ENCODE measurements at regions not wholly inside any gene's neighbourhood (a gene's known extent, or its start where the extent isn't known, plus 50 kb on each side); places are given as distances from the start of the nearest gene placed in this dataset.

DNA sequence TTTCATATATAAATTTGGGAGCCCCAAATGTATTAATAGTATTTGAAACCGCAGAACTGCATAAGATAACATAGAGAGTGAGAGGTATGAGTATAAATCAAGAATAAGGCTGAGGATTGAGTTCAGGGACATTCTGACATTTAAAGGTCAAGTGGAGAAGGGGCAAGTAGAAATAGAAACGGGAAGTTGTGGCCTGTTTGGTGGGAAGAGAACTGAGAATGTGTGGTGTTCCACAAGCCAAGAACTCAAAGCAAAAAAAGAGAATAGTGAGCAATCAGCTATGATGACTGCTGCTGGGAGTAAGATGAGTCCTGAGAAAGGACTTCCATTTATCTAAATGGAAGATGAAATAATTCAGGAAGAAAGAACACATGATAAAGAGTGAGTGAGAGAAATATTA is 418.4 kb downstream of the CD109 start:
- TF ChIP-seq, protein P1, sequence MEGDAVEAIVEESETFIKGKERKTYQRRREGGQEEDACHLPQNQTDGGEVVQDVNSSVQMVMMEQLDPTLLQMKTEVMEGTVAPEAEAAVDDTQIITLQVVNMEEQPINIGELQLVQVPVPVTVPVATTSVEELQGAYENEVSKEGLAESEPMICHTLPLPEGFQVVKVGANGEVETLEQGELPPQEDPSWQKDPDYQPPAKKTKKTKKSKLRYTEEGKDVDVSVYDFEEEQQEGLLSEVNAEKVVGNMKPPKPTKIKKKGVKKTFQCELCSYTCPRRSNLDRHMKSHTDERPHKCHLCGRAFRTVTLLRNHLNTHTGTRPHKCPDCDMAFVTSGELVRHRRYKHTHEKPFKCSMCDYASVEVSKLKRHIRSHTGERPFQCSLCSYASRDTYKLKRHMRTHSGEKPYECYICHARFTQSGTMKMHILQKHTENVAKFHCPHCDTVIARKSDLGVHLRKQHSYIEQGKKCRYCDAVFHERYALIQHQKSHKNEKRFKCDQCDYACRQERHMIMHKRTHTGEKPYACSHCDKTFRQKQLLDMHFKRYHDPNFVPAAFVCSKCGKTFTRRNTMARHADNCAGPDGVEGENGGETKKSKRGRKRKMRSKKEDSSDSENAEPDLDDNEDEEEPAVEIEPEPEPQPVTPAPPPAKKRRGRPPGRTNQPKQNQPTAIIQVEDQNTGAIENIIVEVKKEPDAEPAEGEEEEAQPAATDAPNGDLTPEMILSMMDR (conservative IDR thresholded peaks at IDR 0.05; ENCODE audit: low read depth, low read length) = no peak
- no peak for TF ChIP-seq EZH2 (IDR thresholded peaks at IDR 0.05; ENCODE audit: low read length, unreplicated experiment)
